ENCODE measurements at regions not wholly inside any gene's neighbourhood (a gene's known extent, or its start where the extent isn't known, plus 50 kb on each side); places are given as distances from the start of the nearest gene placed in this dataset.

GRCh38 chr6:164290101-164290500 lies 875.6 kb downstream of the QKI start:
- TF ChIP-seq CTCF (IDR thresholded peaks at IDR 0.05; ENCODE audit: low read length) (no peak), EZH2 (optimal IDR thresholded peaks at IDR 0.05; ENCODE audit: low read depth, low read length) (no peak), EZH2phosphoT487 (IDR thresholded peaks at IDR 0.05; ENCODE audit: low read length) (no peak)

Measured in MM.1S (cell line).